IPS DF 4.7 (cell line): ENCODE measurements at regions not wholly inside any gene's neighbourhood (a gene's known extent, or its start where the extent isn't known, plus 50 kb on each side); places are given as distances from the start of the nearest gene placed in this dataset.
A peak's percentile ranks its signal among the peaks of the same experiment; 100 is the strongest.

Experiments
- DNase-seq: peaks from one replicate; pipeline ENCODE4 v3.0.0-alpha.2; 2013; ENCODE audit warnings: low spot score; ENCODE audit errors: extremely low read depth

GRCh38 chr3:86333636-86334035 is 657.3 kb downstream of the VGLL3 start:
- no peak for DNase-seq

- no peak for DNase-seq
Observed at GRCh38 chr3:86303935-86304334, 687.0 kb downstream of the VGLL3 start.

GRCh38 chr3:86282106-86282787 is 708.7 kb downstream of the VGLL3 start:
- DNase-seq = no peak

GRCh38 chr3:86269364-86270155 is 721.4 kb downstream of the VGLL3 start:
- no peak for DNase-seq

- DNase-seq = no peak
Observed at GRCh38 chr3:86257955-86258641, 732.9 kb downstream of the VGLL3 start.

- no peak for DNase-seq
Observed at GRCh38 chr3:86254480-86254879, 736.5 kb downstream of the VGLL3 start.

GRCh38 chr3:86251781-86252180 is 739.2 kb downstream of the VGLL3 start:
- DNase-seq = no peak

GRCh38 chr3:86249833-86250232 is 741.1 kb downstream of the VGLL3 start:
- DNase-seq = no peak

GRCh38 chr3:86245360-86245759 is 745.6 kb downstream of the VGLL3 start:
- DNase-seq = peak; percentile 7

GRCh38 chr3:86244905-86245304 is 746.0 kb downstream of the VGLL3 start:
- DNase-seq = no peak

GRCh38 chr3:86239946-86240345 is 751.0 kb downstream of the VGLL3 start:
- no peak for DNase-seq

- no peak for DNase-seq
Observed at GRCh38 chr3:86234506-86235254, 756.3 kb downstream of the VGLL3 start.

GRCh38 chr3:86230762-86231161 is 760.2 kb downstream of the VGLL3 start:
- DNase-seq = no peak

- DNase-seq = no peak
Observed at GRCh38 chr3:86229775-86230094, 761.2 kb downstream of the VGLL3 start.

- DNase-seq = no peak
Observed at GRCh38 chr3:86229086-86229774, 761.7 kb downstream of the VGLL3 start.

- DNase-seq = no peak
Observed at GRCh38 chr3:86228101-86228500, 762.8 kb downstream of the VGLL3 start.

- DNase-seq = no peak
Observed at GRCh38 chr3:86225461-86225860, 765.5 kb downstream of the VGLL3 start.

GRCh38 chr3:86221601-86222000 is 769.3 kb downstream of the VGLL3 start:
- DNase-seq = no peak

GRCh38 chr3:86208772-86209171 is 782.2 kb downstream of the VGLL3 start:
- no peak for DNase-seq

- DNase-seq = no peak
Observed at GRCh38 chr3:86182606-86183005, 808.3 kb downstream of the VGLL3 start.

GRCh38 chr3:86180696-86181095 is 810.3 kb downstream of the VGLL3 start:
- DNase-seq = no peak
